H54 (cell line): ENCODE measurements at regions not wholly inside any gene's neighbourhood (a gene's known extent, or its start where the extent isn't known, plus 50 kb on each side); places are given as distances from the start of the nearest gene placed in this dataset.

ENCODE experiments used
- DNase-seq: peaks from one replicate; pipeline ENCODE4 v3.0.0; 2011; ENCODE audit warnings: low spot score, mixed read lengths; ENCODE audit not compliant: insufficient read length
- FAIRE-seq: peaks from 3 replicates; lab custom pipeline; 2011; peaks lifted over from hg19 to GRCh38; lab: Jason Lieb, UNC
- POLR2A ChIP-seq: IDR thresholded peaks from 2 replicates; pipeline ENCODE4 v1.6.1; 2011; ENCODE audit warnings: low read depth, mild to moderate bottlenecking, low read length

DNA sequence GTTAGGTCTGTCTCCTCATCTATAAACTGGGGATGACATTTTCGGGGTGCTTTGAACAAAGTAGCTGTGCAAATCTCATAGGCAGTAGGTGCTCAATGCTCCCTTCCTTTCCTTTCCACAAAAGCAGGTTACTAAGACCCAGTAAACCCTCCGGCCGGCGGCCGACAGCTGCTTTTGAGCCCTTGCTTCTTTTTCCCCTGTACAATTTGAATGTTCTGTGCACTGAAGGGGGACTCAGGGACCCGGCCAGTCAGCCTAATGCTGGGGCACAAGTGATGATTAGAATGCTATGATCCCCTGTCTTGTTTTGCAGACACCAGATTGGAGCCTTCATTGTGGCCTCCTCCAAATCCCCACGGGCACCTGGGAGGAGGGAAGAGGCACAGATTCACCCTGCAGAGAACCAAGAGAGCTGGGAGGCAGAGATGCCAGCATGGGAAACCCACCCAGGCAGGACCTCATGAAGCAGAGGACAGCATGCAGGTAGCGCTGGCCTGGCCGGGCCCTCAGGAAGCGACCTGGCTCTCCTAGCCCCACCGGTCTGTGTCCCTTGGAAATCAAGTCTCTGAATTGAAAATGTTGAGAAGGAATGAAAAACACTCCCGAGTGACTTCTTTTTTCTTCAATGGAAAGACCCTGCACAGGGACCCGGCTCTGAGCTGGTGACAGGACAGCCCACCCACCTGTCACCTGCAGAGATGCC is 128.6 kb upstream of the HDAC4 start:
- no peak for TF ChIP-seq POLR2A
- DNase-seq (no peak), FAIRE-seq (no peak)

DNA sequence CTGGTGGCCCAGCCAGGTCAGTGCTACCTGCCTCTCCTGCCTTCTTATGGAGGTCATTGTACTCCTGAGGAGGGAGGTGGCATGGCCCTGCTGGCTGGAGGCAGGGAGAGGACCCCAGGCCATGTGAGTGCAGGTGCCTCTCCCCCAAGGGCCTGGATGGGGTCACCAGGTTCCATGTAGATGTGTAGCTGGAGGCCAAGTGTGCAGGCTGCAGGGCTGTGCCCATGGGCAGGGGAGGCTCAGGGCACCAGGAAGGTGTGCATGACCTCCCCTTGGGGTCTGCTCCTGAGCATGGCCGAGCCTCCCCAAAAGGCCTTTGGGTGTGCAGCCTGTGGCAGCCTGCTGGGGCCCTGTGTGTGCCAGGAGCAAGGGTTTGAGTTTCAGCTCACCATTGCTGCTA is 128.1 kb upstream of the HDAC4 start:
- TF ChIP-seq POLR2A = no peak
- DNase-seq = no peak
- FAIRE-seq = no peak

- TF ChIP-seq POLR2A = no peak
- FAIRE-seq (no peak), DNase-seq (no peak)
Measured at GRCh38 chr2:239528146-239528545, 127.3 kb upstream of the HDAC4 start.

DNA sequence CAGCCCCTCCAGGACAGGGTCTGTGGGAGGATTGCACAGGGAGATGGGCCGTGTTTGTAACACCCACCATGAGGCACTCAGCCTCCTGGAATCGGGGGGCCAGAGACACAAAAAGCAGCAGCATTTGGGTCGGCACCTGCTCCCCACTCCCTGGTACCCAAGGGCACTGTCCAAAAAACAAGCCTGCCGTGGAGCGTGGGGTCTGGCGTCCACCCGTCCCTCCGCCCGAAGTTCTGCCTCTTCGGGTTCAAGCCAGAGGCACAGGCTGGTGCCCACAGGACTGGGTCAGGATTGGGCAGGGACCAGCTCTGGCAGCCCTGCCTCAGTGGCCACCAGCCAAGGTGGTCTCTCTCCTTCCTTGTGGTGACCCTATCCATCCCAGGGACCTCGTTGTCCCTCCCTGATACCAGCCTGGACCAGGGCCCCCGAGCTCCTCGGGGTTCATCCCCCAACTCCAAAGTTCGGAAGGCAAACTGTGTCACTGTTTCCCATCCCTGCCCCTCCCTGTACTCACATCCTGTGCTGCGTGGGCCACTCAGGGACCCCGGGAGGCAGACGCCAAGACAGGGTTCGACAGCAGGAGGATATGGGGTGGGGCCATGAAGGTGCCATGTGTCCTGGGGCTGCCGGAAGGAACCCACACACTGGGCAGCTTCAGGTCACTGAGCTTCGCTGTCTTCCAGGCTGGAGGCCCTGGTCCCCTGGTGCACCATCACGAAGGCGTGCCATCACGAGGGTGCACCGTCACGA is 126.0 kb upstream of the HDAC4 start:
- no peak for TF ChIP-seq POLR2A
- DNase-seq = no peak
- no peak for FAIRE-seq

DNA sequence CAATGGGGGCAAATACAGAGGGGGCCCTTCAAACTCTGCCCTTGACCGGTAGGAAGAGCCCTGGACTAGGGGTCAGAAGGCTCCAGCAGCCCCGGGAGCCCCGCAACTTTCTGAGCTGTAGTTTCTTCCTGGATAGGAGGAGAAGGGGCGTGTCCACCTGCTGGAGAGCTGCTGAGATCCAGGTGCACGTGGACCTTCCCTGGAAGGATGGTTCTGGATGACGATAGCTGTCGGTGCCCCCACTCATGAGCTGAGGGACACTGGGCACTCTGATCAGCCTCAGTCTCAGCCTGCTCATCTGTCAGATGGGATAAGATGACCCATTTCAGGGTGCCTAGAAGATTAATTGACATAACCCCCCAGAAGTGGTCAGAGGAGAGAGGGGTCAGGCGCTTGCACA is 125.2 kb upstream of the HDAC4 start:
- FAIRE-seq = no peak
- TF ChIP-seq POLR2A = no peak
- DNase-seq = no peak

DNA sequence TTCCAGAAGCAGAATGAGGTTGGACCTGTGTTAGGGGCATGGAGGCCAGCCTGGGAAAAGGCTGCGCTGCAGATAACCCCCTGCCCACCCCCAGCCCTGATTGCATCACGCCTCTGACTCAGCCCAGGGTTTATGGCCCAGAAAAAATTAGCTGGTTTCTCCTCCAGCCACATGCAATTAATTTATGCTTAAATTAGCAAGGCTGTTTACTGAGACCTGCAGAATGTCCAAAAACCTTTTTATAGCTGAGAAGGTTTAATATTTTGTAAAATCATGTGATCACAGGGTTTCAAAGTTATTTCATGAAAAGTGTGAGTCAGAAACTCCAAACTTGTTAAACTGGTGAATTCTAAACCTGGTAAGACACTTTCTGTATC is 123.1 kb upstream of the HDAC4 start:
- no peak for FAIRE-seq

DNA sequence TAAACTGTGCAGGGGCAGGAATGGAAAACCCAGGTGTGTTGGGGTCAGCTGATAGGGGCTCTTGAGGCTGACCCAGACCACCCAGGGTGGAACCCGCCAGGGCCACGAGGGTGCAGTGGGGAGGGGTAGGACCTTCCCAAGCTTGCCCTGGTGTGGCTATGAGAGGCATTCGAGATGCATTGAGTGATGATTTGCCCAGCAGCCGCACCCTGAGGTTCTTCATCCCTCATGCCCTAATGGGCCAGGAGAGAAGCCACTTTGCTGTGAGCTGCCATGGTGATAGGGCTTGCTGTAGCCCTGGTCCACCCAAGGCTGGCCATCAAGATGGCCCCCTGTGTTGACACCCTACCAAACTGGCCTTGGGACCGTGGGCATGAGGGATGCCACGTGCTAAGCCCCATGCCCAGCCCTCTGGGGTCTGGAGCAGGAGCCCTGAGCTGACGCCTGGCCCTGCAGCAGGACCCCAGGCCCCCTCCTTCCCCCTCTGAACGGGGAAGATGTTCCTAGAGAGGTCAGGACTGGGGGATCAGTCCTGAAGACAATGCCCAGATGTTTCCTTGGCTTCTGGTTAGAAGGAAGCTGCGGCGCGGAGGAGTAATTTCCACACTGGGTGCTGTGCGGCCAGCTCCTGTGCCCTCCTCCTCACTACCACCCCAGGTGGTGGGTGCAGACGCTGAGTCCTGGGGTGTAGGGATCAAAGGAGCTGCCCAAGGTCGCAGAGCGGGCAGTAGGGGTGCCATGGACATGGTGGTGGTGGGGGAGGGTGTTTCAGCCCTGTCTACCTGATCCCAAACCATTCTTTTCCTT is 122.5 kb upstream of the HDAC4 start:
- no peak for FAIRE-seq

More for the DNA sequence above, 123.1 kb upstream of the HDAC4 start:
- DNase-seq = no peak
- TF ChIP-seq POLR2A = no peak

DNA sequence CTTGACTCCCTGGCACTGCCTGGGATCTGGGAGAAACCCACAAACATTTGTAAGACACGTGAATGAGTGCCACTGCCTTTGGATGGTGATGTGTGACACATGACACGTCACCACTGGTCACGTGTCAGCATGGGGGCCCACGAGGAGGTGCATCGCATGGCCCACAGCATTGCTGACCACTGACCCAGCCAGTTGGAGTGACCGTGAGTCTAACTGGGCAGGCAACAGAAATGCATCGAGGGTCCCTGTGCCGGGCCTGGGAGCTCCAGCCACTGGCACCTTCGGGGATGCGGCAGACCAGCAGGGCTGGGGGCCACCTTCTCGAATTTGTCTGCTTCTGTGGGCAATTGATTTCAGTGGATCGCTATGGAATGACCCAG is 121.9 kb upstream of the HDAC4 start:
- DNase-seq = no peak
- no peak for FAIRE-seq
- no peak for TF ChIP-seq POLR2A

More for the DNA sequence above, 122.5 kb upstream of the HDAC4 start:
- no peak for TF ChIP-seq POLR2A
- no peak for DNase-seq

DNA sequence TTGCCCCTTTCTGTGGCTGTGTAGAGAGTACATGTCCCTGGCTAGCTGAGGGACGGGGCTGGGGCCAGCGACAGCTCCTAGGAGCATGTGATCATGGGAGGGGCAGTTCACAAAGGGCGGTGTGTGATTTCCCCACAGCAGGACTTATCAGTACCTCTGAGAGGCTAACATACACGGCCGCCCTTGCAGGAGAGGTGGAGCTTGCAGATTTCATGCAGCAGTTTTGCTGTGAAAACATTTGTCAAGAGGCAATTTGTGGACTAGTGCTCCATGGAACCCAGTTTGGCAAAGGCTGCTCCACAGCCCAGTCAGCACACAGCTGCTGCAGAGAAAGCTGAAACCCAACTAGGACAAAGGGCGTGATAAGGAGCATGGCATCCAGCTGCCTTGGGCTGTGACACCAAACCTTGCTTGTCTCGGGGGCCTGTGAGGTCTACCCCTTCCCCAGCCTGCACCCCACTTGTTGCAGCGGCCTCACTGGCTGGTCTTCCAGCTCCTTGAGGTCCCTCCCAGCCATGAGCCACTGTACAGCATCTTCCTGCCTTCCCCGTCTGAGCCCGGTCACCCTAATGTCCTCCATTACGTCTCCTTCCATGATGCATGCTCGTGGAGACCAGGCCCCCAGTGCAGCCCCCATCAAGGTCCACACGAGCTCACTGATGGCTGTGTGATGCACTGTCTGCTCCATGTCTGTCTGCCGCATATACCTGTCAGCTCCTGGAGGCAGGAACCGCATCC is 121.4 kb upstream of the HDAC4 start:
- DNase-seq (no peak), FAIRE-seq (no peak)
- no peak for TF ChIP-seq POLR2A

- FAIRE-seq (no peak), DNase-seq (no peak)
- TF ChIP-seq POLR2A = no peak
Measured at GRCh38 chr2:239521518-239521815, 120.6 kb upstream of the HDAC4 start.

DNA sequence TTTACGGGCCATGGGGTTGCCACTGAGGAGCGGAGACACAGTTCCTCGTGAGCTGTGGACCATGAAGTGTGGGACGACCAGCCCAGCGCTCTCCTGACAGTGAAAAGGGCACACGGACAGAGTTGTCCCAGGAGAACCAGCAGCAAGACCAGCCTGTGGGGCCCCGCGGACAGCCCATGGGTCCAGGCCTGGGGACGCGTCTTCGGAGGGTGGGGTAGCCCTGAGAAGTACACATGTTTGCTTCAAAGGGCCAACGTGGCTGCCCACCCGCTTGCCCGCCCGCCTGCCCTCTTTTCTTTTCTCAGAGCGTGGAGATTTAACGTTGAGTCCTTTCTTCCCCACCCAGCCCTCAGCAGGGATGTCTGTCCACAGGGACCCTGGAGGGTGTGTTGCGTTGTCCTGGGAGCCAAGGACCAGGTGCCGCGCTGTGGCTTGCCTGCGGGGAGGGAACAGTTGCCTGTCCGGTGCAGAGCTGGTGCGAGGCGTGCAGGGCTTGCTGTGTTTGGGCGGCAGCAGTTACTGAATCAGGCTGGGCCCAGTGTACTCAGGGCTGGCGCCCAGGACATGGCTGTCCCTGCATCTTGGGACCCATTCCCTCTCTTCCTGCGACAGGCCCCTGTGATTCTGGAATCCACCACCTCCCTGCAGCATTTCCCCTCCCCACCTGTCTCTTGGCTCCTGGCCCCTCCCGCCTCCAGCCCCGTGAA is 120.1 kb upstream of the HDAC4 start:
- no peak for FAIRE-seq
- TF ChIP-seq POLR2A = no peak
- no peak for DNase-seq

DNA sequence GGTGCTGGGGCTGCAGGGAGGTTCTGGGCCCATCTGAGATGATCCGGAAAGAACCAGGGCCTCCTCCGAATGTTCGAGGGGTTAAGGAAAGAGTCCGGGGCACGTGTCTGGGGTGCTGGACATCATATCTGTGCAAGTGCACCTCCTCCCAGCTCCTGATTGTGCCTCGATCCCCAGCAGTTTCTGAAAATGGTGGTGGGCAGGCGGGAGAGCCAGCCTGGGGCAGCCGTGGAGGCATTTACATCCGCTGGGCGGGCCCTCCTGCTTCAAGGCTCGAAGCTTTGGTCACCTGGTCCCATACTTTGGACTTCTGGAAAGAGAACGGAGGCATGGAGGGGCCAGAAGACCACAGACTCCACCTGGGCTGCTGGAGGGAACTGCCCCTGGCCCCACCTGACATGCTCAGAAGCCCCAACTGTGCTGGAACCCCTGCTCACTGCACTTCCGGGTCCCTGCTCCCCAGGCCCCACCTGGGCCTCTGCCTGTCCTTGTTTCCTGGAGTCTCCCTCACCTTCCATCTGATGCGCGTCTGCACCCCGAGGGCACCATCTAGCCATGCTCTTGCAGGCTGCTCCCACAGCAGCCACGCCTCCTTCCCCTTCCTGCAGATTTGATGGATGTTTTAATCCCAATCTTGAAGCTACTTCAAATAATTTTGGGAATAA is 119.2 kb upstream of the HDAC4 start:
- DNase-seq = no peak

More for the DNA sequence above, 119.2 kb upstream of the HDAC4 start:
- no peak for TF ChIP-seq POLR2A
- no peak for FAIRE-seq
